ENCODE measurements at regions not wholly inside any gene's neighbourhood (a gene's known extent, or its start where the extent isn't known, plus 50 kb on each side); places are given as distances from the start of the nearest gene placed in this dataset.
"Not testable (repeated sequence)": the region's sequence is repeated elsewhere in the genome, so short reads cannot be mapped to it uniquely, and the experiment has no call there.

DNA sequence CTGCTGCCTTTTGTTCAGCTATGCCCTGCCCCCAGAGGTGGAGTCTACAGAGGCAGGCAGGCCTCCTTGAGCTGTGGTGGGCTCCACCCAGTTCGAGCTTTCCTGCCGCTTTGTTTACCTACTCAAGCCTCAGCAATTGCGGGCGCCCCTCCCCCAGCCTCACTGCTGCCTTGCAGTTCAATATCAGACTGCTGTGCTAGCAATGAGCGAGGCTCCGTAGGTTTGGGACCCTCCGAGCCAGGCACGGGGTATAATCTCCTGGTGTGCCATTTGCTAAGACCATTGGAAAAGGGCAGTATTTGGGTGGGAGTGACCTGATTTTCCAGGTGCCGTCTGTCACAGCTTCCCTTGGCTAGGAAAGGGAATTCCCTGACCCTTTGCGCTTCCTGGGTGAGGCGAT lies 51.9 kb downstream of the DIPK2A start:
- not testable (repeated sequence) for DNase-seq

DNA sequence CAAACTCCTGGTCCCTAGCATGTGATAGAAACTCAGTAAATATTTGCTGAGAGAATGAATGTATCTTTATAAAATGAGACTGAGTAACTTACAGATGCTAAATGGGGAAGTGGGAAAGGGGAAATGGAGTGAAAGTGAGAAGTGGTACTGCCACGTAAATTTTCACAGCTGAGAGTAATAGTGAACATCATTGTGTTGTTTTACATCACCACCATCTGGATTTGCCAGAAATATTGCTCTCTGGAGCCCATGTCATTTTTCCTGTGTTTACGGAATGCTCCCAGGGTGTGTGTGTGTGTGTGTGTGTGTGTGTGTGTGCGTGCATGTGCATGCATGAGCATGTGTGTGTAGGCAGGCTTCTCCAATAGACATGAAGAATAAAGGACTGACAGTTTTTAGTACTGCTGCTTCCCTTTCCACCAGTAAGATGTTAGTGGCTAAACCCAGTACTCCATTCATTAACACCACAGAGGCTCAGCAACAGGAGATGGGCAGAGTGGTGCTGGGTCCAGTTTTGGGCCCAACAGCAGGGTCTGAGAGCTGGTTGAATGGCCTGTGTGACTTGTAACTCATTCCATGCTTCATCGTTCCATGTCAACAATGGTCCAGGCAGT lies 57.3 kb downstream of the DIPK2A start:
- no peak for DNase-seq

DNA sequence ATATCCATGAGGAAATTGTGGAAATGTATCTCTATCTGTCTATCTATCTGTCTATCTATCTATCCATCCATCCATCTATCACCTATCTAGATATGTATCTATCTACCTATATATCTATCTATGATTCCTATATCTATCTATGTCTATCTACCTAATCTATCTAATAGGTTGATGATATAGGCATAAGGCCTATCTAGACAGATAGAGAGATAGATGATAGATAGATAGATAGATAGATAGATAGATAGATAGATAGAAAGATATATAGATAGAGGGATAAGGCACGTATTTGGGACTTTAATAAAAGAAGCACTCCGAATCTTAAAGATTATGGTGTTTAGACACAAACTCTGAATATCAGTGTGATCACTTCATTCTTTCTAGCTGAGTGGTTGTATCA lies 58.1 kb downstream of the DIPK2A start:
- no peak for DNase-seq

DNA sequence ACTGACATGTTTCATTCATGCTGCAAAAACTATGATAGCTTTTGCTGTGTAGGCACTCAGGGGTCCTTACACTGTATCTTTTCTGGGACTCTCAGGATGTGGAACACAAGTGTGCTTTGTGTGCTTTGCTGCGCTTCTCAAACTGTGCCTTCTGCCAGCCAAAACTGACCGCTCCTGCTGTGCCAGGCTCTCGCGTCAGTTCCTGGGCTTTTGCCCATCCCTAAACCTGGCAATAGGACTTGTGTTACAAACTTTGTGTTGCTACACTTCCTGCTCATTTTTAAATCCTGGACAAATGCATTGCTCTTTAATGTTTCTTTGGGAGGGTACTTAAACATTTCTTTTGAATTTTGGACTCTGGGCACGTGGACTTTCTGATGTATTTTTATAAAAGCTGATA lies 60.3 kb downstream of the DIPK2A start:
- no peak for DNase-seq

DNA sequence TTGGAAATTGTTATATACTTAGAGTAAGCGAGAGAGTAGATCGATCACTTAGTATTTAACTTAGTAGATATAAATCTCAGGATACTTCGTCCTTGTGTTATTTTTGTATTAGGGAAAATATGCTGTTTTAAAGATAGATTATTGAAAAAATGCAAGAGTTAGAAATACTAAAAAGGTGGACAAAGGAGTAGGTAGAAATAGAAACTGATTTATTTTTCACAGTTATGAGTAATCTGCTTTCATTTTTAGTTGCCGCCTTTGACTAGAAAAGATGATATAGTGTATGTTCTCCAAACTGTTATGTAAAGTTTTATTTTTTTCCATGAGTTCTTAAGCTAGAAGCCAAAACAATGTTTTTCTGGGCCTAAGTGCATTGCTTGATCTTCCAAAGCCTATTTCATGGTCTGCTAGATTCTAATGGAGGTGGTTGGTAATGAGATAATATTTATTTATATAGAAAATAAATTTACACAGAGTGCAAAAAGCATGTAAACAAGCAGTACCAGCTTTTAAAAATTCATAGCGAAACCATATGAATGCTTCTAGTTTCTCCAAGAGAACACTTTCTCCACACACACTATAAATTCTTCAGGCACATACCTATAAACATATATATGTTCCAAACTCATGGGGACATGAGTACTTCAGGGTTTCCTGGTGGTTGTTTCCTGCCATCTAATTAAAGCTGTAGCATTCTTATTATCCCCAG lies 61.1 kb downstream of the DIPK2A start:
- no peak for DNase-seq

DNA sequence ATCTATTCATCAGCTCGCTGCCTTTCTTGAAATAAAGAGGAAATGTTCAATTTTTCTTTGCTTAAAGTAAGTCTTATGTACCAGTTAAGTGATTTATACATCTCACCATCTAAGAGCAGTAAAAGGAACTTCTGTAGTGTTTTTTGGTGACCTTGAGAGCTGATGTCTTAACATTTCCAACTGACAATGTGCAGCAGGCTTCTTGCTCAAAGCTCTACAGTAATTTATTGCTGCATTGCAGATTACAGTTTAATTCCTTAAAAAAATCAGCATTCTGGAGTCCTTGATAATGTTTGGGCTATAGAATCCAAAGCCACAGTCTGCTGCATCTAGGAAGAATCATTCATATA lies 61.6 kb downstream of the DIPK2A start:
- DNase-seq = no peak

DNA sequence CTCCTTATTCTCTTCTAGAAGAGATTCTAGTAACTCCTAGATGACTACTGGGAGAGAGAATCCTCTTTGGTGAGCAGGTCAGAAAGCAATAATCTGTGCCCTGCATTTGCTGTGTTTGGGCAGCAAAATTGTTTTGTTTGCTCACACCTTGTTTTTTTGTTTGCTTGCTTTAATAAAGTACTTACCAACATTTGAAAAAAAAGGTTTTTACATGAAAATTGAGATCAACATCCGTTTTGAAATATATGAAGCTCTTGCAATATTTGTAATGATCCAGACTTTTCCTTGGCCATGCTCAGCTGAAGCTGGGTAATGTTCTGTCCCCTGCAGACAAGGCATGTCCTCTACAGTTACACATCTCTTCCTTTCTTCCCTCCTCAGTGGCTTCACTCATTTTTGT lies 62.2 kb downstream of the DIPK2A start:
- DNase-seq = no peak

DNA sequence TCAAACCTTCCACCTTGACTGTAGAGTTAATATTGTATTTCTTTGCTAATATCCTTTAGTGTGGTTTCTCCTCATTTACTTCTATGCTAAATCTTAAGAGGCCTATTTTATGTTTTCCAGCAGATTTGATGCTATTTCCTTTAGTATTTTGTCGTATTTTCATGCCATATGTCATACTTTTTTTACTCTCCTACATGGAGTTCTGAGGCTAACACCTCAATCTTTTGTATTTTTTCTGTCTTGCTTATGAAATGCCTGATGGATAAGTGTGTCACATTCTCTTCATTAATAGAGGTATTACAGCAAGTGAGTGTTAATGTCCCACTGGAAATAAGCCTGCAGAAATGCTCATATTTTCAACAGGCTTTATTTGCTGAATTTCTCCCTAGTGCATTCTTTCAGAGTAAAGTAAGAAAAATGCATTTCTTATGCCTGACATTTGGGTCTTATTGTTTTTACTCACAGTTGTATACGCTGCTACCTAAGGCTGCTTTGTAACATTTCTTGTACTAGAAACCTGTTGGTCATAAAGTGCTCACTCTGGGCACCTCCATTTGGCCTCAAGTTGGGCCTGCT lies 63.2 kb downstream of the DIPK2A start:
- no peak for DNase-seq

DNA sequence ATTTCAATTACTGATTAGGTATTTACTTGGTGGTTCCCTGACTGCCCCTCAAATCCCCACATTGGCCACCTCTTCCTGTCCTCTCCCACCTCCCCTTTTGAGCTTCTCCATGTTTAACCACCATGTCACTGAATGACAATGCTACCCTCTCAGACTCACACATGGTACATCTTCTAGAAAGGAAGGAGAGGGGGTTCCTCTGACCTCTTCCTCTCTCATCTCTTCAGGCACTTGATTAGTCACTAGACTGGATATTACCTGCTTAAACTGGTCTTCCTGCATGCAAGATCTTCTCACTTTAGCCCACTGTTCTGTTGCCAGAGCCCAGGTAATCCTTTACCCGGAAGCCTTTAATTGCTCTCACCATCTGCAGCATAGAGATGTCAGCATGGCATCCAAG lies 64.9 kb downstream of the DIPK2A start:
- DNase-seq = no peak

DNA sequence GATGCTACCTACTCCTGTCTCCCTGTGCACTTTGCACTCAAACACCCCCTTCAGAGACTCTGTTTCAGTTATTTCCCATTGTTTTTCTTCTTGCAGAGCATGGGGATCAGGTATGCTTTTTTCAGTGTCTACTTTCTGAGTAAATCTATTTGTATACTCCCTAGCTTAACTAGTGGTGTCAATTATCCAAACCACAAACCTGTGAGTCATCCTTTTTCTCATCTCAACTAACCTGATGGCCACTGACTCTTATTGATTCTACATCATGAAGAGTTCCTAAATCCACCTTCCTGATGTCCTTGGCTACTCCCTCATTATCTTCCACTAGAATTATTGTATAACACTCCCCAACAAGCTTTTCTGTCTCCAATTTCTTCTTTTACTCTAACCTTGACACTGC lies 68.0 kb downstream of the DIPK2A start:
- DNase-seq = no peak

DNA sequence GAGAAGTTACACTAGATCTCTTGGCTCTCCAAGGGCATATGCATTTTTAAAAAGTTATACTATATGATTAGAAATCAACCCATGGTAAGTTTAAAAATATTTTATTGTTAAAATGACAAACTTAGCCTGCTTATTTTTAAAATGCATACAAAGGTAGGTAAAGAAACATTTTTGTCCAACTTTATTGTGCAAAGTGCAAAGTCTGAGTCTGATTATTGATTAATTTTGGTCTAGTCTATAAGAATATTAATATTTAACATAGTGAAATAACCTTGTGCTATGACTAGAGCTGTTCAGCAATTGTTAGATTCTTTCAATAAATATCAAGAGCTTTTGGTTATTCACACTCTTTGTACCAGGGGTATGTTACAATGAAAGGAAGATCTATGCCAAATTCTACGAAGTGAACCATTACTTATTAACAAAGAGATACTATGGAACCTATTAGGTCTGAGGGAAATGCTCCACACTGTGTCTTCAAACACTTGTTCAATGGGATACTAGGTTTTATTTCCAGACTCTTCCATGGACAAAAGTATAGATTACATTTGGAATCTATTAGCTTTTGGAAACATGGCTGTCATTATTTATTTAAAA lies 70.4 kb downstream of the DIPK2A start:
- no peak for DNase-seq

DNA sequence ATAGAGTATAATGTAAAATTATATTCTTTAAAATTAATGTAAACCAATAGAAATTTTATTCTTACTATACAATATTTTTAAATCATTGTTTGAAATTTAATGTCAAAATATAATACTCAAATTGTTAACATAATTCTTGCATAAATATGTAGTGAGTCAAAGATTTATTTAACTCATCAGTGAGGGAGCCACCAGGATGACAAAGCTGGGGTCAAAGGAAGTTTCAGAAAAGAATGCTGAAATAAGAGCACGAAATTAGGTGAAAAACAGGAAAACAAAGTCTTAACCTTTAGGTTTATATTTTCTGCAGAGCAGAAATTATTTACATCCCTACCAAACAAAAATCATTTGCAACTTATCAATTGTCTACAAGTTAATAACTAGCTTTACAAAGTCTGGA lies 74.1 kb downstream of the DIPK2A start:
- no peak for DNase-seq

DNA sequence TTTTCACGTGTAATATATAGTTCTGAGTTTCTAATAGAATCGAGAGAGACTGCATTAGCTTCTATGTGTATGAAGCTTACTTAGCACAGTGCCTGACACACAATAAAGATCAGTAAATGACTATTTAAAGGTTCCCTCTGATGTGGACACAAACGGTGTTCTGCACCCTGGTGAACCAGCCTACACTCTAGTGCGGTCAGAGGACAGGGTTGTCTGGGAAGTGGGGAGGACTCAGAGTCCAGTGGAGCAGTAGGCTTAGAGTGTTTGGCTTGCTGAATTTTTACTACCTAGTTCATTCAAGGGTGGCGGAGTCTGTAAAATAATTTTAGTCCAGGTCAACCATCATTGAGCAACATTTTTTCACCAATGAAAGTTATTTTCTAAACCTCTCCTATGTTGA lies 77.8 kb downstream of the DIPK2A start:
- DNase-seq = no peak

DNA sequence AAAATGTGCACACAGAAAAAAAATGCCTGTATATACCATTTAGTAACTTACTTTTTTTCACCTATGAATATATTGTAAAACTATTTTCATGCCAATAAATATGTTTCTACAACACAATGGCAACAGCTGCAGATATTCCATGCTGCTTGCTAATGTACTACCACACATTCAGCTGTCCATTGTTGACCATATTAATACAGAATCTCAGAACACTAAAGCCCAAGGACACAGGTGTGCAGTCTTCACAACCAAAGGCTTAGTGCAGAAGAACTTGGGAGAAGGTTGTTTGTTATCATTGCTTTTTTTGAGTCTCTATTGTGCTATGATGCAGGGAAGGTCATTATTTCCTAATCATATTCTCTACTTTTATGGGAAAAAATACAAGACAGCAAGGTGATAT lies 79.6 kb downstream of the DIPK2A start:
- DNase-seq = no peak

DNA sequence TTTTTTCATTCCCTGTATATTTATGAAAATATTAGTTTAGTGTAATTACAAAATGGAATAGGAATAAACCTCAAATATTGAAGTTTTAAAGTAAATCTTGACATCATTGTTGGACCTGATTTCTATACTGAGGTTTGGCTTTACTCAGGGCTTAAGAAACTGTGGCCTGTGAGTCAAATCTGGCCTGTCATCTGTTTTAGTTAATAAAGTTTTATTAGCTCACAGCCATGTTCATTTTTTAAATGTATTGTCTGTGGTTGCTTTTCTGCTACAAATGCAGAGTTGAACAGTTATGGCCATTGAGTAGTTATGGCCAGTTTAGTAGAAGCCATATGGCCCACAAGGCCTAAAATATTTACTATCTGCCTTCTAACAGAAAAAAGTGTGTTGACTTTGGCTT lies 80.7 kb downstream of the DIPK2A start:
- DNase-seq = no peak

DNA sequence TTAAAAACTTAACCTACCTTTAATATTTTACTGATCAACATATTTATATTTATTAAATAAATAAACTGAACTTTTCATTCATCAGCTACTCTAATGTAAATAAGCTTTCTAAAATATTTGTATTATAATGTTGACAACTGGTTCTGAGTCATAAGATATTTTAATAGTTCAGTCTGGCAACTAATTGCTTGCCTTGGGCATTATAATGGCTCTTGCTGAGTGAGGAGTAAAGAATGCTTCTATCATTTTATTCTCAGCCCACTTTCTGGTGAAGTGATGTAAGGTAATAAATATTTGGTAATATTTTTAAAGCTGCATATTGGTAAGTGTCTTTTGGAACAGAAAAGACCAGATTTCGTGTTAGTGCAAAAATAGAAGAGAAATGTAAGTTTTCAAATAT lies 81.5 kb downstream of the DIPK2A start:
- no peak for DNase-seq

DNA sequence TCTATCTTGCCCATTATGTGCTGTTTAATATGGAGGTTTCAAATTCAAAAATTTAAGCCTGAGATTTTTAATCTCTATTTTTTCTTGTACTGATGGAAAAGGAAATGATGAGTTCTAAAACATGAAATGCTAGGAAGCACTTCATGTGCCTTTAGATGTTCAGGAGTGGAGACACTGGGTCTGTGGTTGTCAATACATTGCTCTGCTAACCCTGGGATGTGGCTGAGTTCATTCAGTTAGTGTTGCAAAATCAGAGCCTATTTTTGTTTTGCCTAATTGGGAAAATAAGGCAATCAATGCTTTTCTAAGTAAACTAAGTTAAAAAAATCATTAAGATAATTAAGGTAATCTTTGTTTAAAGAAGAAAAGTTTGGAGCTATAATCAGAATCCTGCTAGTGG lies 83.1 kb downstream of the DIPK2A start:
- DNase-seq = no peak

DNA sequence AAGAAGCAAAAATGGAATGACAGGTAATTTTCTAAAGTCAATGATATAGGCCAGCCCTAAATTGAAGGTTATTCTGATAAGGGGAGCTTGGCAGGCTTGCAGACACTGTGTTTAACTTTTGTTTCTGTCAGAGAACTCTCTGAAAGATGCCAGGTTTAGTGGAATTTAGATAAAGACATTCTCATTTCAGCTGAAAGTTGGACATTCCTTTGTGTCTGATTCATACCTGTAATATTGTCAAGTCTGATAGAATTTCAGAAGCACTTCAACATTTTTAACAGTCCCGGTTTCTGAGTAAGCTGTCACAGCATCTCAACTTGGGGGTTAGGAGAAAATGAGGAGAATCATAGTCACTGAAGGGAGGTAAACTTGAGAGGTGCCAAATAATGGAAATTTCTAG lies 84.0 kb downstream of the DIPK2A start:
- no peak for DNase-seq

DNA sequence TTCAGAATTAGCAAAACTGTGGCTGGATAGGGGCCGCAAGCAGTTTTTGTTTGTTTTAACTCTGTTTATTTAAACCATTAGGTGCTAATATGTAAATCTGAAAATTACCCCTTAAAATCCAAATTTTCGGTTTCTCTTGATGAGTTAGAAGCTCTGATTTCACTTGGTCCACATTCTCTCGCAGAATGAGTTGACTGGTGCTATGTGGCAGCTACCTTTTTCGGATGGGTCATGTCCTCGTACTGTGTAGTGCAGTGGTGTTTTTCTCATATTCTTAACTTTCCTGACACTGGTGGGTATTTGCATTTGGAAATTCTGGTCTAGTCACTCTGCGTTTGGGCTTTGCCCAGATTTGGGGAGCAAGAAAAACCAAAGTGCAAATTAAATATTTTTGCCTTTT lies 87.1 kb downstream of the DIPK2A start:
- no peak for DNase-seq

DNA sequence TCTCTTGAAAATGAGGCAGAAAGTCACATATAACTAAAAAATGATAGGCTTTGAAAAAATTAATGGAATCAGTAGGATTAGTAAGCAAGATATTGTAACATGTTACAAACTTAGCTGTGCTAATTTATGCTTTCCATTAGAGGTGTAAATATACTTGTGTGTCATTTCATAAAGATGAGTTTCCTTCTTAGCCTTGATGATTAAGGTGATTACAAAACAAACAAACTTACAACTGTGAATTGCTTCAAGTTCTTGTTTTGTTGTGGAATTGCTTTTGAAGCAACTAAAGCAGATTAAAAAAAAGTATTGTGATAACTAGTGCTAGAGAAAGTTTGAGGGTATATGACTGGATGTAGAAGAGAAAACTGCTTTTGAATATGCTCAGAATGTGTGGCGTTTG lies 87.9 kb downstream of the DIPK2A start:
- DNase-seq = no peak

DNA sequence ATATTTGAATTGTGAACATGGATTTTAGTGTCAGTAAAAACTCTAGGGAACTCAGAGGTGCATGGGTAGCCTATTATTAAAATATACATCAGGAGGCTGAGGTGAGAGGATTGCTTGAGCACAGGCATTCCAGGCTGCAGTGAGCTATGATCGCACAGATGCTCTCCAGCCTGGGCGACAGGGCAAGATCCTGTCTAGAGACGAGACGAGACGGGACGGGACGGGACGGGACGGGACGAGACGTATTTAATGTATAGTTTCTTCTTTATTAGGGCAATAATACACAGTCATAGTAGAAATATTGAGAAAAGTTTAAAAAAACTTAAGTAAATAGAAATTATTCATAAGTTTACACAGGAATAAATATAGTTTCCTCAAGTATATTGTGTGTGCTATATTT lies 89.3 kb downstream of the DIPK2A start:
- DNase-seq = no peak

DNA sequence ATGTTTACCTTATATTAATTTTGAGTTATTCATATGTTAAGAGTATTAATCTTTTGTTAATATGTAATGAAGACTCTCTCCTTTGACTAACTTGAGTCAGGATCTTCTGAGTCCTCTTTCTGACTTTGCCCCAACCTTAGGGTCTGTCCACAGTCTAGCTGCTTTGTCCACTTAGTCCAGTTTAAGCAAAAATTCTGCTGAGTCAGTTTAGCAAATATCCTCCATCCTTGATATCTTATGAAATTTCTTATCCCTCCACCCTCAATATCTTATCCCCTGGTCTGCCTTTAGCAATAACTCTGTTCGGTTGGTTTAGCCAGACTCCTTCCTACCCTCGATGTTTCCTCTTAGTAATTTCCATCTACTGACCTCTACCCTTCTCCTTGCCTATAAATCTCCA lies 91.7 kb downstream of the DIPK2A start:
- DNase-seq = no peak

DNA sequence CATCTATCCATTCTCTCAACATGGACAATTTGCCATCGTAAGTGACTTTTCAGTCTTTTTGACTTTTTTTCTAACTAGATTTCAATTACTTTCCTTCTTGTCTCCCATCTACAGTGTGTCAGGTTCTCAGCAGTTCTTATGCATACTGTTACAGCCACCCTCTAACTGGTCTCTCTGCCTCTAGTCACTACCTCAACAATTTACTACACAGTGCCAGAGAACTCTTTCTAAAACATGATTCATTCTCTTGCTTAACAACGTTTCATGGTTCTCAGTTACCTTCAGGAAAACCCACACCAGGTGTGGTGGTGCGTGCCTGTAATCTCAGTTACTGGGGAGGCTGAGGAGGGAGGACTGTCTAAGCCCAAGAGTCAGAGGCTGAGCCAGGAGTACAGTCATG lies 95.4 kb downstream of the DIPK2A start:
- DNase-seq = no peak

DNA sequence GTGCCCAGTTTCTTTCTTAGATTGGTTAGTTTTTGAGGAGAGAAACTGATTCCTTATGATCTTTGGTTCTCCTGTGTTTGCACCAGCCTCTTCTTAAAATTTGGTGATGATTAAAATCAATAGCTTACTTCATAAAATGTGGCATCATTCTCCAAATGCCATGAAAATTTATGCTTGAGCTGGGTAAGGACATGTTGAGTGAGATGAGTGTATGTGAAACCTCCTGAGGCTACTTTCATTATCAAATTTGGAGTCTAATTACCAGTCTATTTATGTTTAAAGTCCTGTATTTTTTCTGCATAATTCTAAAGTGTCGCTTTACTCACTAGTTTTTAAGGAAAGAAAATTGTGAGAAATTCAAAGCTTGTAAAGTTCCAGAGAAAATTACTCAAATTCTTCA lies 102.1 kb downstream of the DIPK2A start:
- no peak for DNase-seq

DNA sequence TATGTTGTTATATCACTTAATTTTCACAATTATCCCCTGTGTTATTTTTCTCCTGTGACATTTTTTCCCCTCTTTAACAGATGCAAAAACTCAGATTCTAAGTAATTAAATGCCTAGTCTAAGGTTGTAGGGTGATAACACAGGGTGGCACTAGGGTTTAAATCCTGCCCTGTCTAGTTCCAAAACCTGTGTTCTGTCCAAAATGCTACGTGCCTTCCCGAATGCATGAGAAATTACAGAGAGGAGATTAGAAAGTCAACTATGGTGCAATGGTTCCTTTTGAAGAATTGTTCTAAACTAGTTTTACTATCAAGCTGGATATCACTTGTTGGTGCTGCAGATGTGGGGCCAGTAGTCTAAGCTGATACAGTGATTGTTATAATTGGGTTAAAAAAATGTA lies 108.0 kb downstream of the DIPK2A start:
- DNase-seq = no peak
